Ishikawa (cell line): ENCODE measurements at regions not wholly inside any gene's neighbourhood (a gene's known extent, or its start where the extent isn't known, plus 50 kb on each side); places are given as distances from the start of the nearest gene placed in this dataset.

Experiments
- CEBPB ChIP-seq: IDR thresholded peaks from 2 replicates; pipeline ENCODE4 v1.6.1; 2012
- CREB1 ChIP-seq: IDR thresholded peaks from 2 replicates; pipeline ENCODE4 v1.6.1; 2012; ENCODE audit warnings: low read depth
- EGR1 ChIP-seq: IDR thresholded peaks from 2 replicates; pipeline ENCODE4 v1.6.1; 2012
- EP300 ChIP-seq: IDR thresholded peaks from 2 replicates; pipeline ENCODE4 v1.6.1; 2012; ENCODE audit warnings: borderline replicate concordance
- FOXM1 ChIP-seq: IDR thresholded peaks from 2 replicates; pipeline ENCODE4 v1.6.1; 2012; ENCODE audit warnings: low read depth, borderline replicate concordance
- MAX ChIP-seq: IDR thresholded peaks from 2 replicates; pipeline ENCODE4 v1.6.1; 2012
- NFIC ChIP-seq: IDR thresholded peaks from 2 replicates; pipeline ENCODE4 v1.6.1; 2012
- RAD21 ChIP-seq: IDR thresholded peaks from 2 replicates; pipeline ENCODE4 v1.6.1; 2012; ENCODE audit warnings: low read depth
- REST ChIP-seq: IDR thresholded peaks from 2 replicates; pipeline ENCODE4 v1.6.1; 2012; ENCODE audit warnings: low read depth, mild to moderate bottlenecking
- TAF1 ChIP-seq: IDR thresholded peaks from 2 replicates; pipeline ENCODE4 v1.6.1; 2012; ENCODE audit warnings: low read depth, mild to moderate bottlenecking
- TCF12 ChIP-seq: IDR thresholded peaks from 2 replicates; pipeline ENCODE4 v1.6.1; 2012; ENCODE audit warnings: low read depth
- TEAD4 ChIP-seq: IDR thresholded peaks from 2 replicates; pipeline ENCODE4 v1.6.1; 2012
- USF1 ChIP-seq: IDR thresholded peaks from 2 replicates; pipeline ENCODE4 v1.6.1; 2012
- YY1 ChIP-seq: IDR thresholded peaks from 2 replicates; pipeline ENCODE4 v1.6.1; 2012; ENCODE audit warnings: low read depth
- ZBTB7A ChIP-seq: IDR thresholded peaks from 2 replicates; pipeline ENCODE4 v1.6.1; 2012; ENCODE audit warnings: low read depth

GRCh38 chr7:47647181-47647917, 65.4 kb upstream of the TNS3 start:
- TF ChIP-seq YY1: no peak
- no peak for TF ChIP-seq REST
- no peak for TF ChIP-seq EGR1
- TF ChIP-seq FOXM1: no peak
- TF ChIP-seq MAX: no peak
- TF ChIP-seq CEBPB: no peak
- no peak for TF ChIP-seq RAD21
- no peak for TF ChIP-seq ZBTB7A
- TF ChIP-seq TEAD4: no peak
- TF ChIP-seq NFIC: no peak
- TF ChIP-seq TAF1: no peak
- TF ChIP-seq CREB1: no peak

GRCh38 chr7:47643716-47644400, 61.9 kb upstream of the TNS3 start:
- TF ChIP-seq TCF12 (no peak), TAF1 (no peak)

- TF ChIP-seq NFIC: peak; percentile 58
- TF ChIP-seq YY1: no peak
These were observed 58.4 kb upstream of the TNS3 start for GRCh38 chr7:47640265-47640664.

GRCh38 chr7:47639495-47640110, 57.7 kb upstream of the TNS3 start:
- no peak for TF ChIP-seq TAF1
- no peak for TF ChIP-seq EP300
- TF ChIP-seq NFIC: no peak
- no peak for TF ChIP-seq TEAD4
- TF ChIP-seq TCF12: no peak
- TF ChIP-seq FOXM1: no peak
- no peak for TF ChIP-seq ZBTB7A
- no peak for TF ChIP-seq MAX
- no peak for TF ChIP-seq CREB1
- TF ChIP-seq CEBPB: no peak
- TF ChIP-seq USF1: no peak
- no peak for TF ChIP-seq REST

GRCh38 chr7:47638679-47639315, 56.9 kb upstream of the TNS3 start:
- no peak for TF ChIP-seq YY1
- no peak for TF ChIP-seq EGR1
- no peak for TF ChIP-seq CREB1
- TF ChIP-seq MAX: no peak
- no peak for TF ChIP-seq TAF1
- TF ChIP-seq ZBTB7A: no peak

GRCh38 chr7:47636433-47637175, 54.7 kb upstream of the TNS3 start:
- TF ChIP-seq MAX (no peak), EGR1 (no peak), FOXM1 (no peak), CREB1 (no peak), EP300 (no peak), TAF1 (no peak), YY1 (no peak), TEAD4 (no peak), NFIC (no peak)
